Neural progenitor cell (in vitro differentiated cells): ENCODE measurements at regions not wholly inside any gene's neighbourhood (a gene's known extent, or its start where the extent isn't known, plus 50 kb on each side); places are given as distances from the start of the nearest gene placed in this dataset.
"Not testable (repeated sequence)": the region's sequence is repeated elsewhere in the genome, so short reads cannot be mapped to it uniquely, and the experiment has no call there.

Experiments used
- DNase-seq: peaks from one replicate; pipeline ENCODE4 v3.0.0-alpha.2; 2016; ENCODE audit warnings: low spot score
- H2AFZ ChIP-seq: fragments of 200-600 bp; sonication (generic); replicated peaks from 2 replicates; pipeline ENCODE4 v1.6.1; 2016; ENCODE audit warnings: antibody characterized with exemption
- H3F3A ChIP-seq: fragments of 200-600 bp; sonication (generic); 2 replicates; pipeline ENCODE4 v1.6.1; 2016; ENCODE audit warnings: antibody characterized with exemption, low read depth
- H3K27ac ChIP-seq: fragments of 200-600 bp; sonication (generic); 2 replicates; pipeline ENCODE4 v1.5.1; 2016; ENCODE audit warnings: mild to moderate bottlenecking
- H3K27me3 ChIP-seq: fragments of 200-600 bp; sonication (generic); 2 replicates; pipeline ENCODE4 v1.6.1; 2016; ENCODE audit warnings: mild to moderate bottlenecking, moderate library complexity
- H3K36me3 ChIP-seq: fragments of 200-600 bp; sonication (generic); 2 replicates; pipeline ENCODE4 v1.5.1; 2016
- H3K4me1 ChIP-seq: fragments of 200-600 bp; sonication (generic); 2 replicates; pipeline ENCODE4 v1.6.1; 2016; ENCODE audit warnings: mixed run types
- H3K4me2 ChIP-seq: fragments of 200-600 bp; sonication (generic); 2 replicates; pipeline ENCODE4 v1.6.1; 2016
- H3K4me3 ChIP-seq: fragments of 200-600 bp; sonication (generic); 2 replicates; pipeline ENCODE4 v1.5.1; 2016
- H3K79me2 ChIP-seq: fragments of 200-600 bp; sonication (generic); 2 replicates; pipeline ENCODE4 v1.6.1; 2016; ENCODE audit warnings: low read depth
- H3K9ac ChIP-seq: fragments of 200-600 bp; sonication (generic); 2 replicates; pipeline ENCODE4 v1.6.1; 2016
- H3K9me3 ChIP-seq: fragments of 200-600 bp; sonication (generic); 2 replicates; pipeline ENCODE4 v1.5.1; 2016; ENCODE audit warnings: low read depth
- H4K20me1 ChIP-seq: fragments of 200-600 bp; sonication (generic); 2 replicates; pipeline ENCODE4 v1.6.1; 2016; ENCODE audit warnings: low read depth
- H3K27ac Mint-ChIP-seq: 3 replicates; pipeline ENCODE4 v1.8.0; 2021; ENCODE audit warnings: mixed read lengths
- H3K27me3 Mint-ChIP-seq: 2 replicates; pipeline ENCODE4 v1.8.0; 2022; ENCODE audit warnings: low read depth, mild to moderate bottlenecking, inconsistent platforms, moderate library complexity, mixed read lengths; ENCODE audit not compliant: insufficient read depth
- H3K36me3 Mint-ChIP-seq: 3 replicates; pipeline ENCODE4 v1.8.0; 2021; ENCODE audit warnings: mixed read lengths
- H3K4me1 Mint-ChIP-seq: 3 replicates; pipeline ENCODE4 v1.8.0; 2021; ENCODE audit warnings: mixed read lengths
- H3K4me3 Mint-ChIP-seq: 3 replicates; pipeline ENCODE4 v1.8.0; 2021; ENCODE audit warnings: mild to moderate bottlenecking, moderate library complexity, mixed read lengths
- H3K9me3 Mint-ChIP-seq: 3 replicates; pipeline ENCODE4 v1.8.0; 2020; ENCODE audit warnings: mixed read lengths
- EZH2 ChIP-seq: fragments of 200-600 bp; sonication (generic); IDR thresholded peaks from 2 replicates; pipeline ENCODE4 v1.6.1; 2017; ENCODE audit warnings: antibody characterized with exemption, mild to moderate bottlenecking, moderate library complexity
- EZH2phosphoT487 ChIP-seq: fragments of 200-600 bp; sonication (generic); IDR thresholded peaks from 2 replicates; pipeline ENCODE4 v1.6.1; 2017; ENCODE audit warnings: antibody characterized with exemption
- TF ChIP-seq, protein P1 (sequence below): fragments of 200-600 bp; sonication (generic); IDR thresholded peaks from 2 replicates; pipeline ENCODE4 v1.5.1; 2017; ENCODE audit warnings: antibody characterized with exemption, mild to moderate bottlenecking

DNA sequence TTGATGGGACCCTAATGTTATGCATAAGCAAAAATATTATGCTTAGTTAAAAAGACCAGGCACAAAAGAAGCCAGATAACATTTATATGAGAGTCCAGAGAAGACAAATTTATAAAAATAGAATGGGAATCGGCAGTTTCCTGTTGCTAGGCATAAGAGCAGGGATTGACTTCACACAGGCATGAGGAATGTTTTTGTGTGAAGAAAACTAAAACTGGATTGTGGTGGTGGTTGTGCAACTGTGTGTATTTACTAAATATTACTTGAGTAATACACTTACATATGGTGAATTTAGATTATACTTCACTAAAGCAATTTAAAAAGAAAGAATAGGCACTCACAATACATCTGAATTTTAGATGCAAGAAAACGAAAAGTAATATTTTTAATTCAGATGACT lies 108.3 kb downstream of the SLITRK1 start:
- Mint-ChIP-seq H3K4me1 (no peaks in the 10 kb centered on the region), H3K27ac (no peak overlapping the region), H3K4me3 (no peak overlapping the region), H3K27me3 (no peaks in the 10 kb centered on the region), H3K36me3 (no peaks in the 10 kb centered on the region), H3K9me3 (no peaks in the 10 kb centered on the region)
- H3K27me3 ChIP-seq: no peaks in the 10 kb centered on the region
- no peak overlapping the region for H3K9ac ChIP-seq
- no peaks in the 10 kb centered on the region for H3K79me2 ChIP-seq
- no peaks in the 10 kb centered on the region for H3K36me3 ChIP-seq
- H3K27ac ChIP-seq: no peak overlapping the region
- no peak overlapping the region for H3K4me3 ChIP-seq
- H4K20me1 ChIP-seq: no peaks in the 10 kb centered on the region
- no peaks in the 10 kb centered on the region for H3K9me3 ChIP-seq
- no peak for DNase-seq
- TF ChIP-seq, protein P1, sequence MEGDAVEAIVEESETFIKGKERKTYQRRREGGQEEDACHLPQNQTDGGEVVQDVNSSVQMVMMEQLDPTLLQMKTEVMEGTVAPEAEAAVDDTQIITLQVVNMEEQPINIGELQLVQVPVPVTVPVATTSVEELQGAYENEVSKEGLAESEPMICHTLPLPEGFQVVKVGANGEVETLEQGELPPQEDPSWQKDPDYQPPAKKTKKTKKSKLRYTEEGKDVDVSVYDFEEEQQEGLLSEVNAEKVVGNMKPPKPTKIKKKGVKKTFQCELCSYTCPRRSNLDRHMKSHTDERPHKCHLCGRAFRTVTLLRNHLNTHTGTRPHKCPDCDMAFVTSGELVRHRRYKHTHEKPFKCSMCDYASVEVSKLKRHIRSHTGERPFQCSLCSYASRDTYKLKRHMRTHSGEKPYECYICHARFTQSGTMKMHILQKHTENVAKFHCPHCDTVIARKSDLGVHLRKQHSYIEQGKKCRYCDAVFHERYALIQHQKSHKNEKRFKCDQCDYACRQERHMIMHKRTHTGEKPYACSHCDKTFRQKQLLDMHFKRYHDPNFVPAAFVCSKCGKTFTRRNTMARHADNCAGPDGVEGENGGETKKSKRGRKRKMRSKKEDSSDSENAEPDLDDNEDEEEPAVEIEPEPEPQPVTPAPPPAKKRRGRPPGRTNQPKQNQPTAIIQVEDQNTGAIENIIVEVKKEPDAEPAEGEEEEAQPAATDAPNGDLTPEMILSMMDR: no peak
- TF ChIP-seq EZH2 (no peak), EZH2phosphoT487 (no peak)
- no peaks in the 10 kb centered on the region for H3K4me1 ChIP-seq
- H3K4me2 ChIP-seq: no peak overlapping the region
- H2AFZ ChIP-seq: no peak overlapping the region
- no peaks in the 10 kb centered on the region for H3F3A ChIP-seq

DNA sequence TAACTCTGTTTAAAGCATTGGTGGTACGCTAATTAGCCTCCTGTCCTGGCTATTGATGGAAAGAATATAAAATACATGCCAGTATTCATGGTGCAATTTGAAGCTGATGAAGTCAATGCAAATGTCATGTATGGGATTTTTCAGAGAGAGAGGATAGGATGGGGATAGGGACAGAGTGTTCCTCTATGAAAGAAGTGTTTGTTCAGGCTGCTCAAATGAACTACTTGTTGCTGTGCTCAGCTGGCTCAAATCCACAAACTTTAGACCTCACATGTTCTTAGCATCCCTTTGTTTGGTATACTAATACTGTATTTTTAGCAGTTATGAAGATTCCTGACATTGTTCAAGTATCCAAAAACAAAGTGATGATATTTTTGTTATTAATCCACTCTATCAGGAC lies 116.5 kb downstream of the SLITRK1 start:
- Mint-ChIP-seq H3K9me3 (no peaks in the 10 kb centered on the region), H3K27me3 (no peaks in the 10 kb centered on the region), H3K36me3 (no peaks in the 10 kb centered on the region), H3K4me3 (no peak overlapping the region), H3K4me1 (no peaks in the 10 kb centered on the region), H3K27ac (no peak overlapping the region)
- TF ChIP-seq, protein P1: no peak
- TF ChIP-seq EZH2phosphoT487 (no peak), EZH2 (no peak)
- Histone ChIP-seq H3K27me3 (no peaks in the 10 kb centered on the region), H3K4me1 (no peaks in the 10 kb centered on the region), H3F3A (no peaks in the 10 kb centered on the region), H3K9ac (no peak overlapping the region), H3K4me3 (no peak overlapping the region), H3K79me2 (no peaks in the 10 kb centered on the region), H3K9me3 (no peaks in the 10 kb centered on the region), H2AFZ (no peak overlapping the region), H4K20me1 (no peaks in the 10 kb centered on the region), H3K36me3 (no peaks in the 10 kb centered on the region), H3K27ac (no peak overlapping the region), H3K4me2 (no peak overlapping the region)
- DNase-seq: no peak

DNA sequence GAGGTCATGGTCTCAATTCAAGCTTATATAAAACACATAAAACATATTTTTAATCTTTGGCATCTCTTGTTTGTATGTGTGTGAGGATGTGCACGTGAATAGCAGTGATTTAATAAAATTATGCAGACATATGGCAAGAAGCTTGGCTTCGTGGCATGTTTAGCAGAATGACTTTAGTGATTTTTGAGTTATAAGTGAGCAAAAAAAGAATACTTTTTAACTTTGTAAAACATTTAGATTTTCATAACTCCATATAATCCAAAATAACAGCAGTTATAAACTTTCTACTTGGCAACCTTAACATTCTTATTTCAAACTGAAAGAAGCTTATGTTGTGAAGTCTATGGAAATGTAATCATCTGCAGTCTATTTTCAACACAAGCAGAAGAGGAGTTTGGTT lies 120.6 kb downstream of the SLITRK1 start:
- no peak overlapping the region for H3K27ac Mint-ChIP-seq
- H3K27ac ChIP-seq: no peak overlapping the region
- no peak overlapping the region for H3K4me3 ChIP-seq
- no peaks in the 10 kb centered on the region for H3K36me3 Mint-ChIP-seq
- no peaks in the 10 kb centered on the region for H3K36me3 ChIP-seq
- no peak for DNase-seq
- H3K9me3 ChIP-seq: no peaks in the 10 kb centered on the region
- H3K27me3 Mint-ChIP-seq: no peaks in the 10 kb centered on the region
- no peak overlapping the region for H3K9ac ChIP-seq
- no peaks in the 10 kb centered on the region for H3K4me1 ChIP-seq
- H3K4me1 Mint-ChIP-seq: no peaks in the 10 kb centered on the region
- H3K9me3 Mint-ChIP-seq: no peaks in the 10 kb centered on the region
- H3F3A ChIP-seq: no peaks in the 10 kb centered on the region
- no peak for TF ChIP-seq EZH2phosphoT487
- TF ChIP-seq, protein P1: no peak
- no peak for TF ChIP-seq EZH2
- H3K27me3 ChIP-seq: no peaks in the 10 kb centered on the region
- H3K79me2 ChIP-seq: no peaks in the 10 kb centered on the region
- no peaks in the 10 kb centered on the region for H4K20me1 ChIP-seq
- H2AFZ ChIP-seq: no peak overlapping the region
- no peak overlapping the region for H3K4me3 Mint-ChIP-seq
- no peak overlapping the region for H3K4me2 ChIP-seq

DNA sequence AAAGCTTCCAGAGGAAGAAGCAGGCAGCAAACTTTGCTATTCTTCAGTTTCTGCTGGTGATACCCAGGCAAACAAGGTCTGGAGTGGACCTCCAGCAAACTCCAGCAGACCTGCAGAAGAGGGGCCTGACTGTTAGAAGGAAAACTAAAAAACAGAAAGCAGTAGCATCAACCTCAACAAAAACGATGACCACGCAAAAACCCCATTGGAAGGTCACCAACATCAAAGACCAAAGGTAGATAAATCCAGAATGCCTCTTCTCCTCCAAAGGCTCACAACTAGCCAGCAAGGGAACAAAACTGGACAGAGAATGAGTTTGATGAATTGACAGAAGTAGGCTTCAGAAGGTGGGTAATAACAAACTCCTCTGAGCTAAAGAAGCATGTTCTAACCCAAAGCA lies 127.1 kb downstream of the SLITRK1 start:
- not testable (repeated sequence) for H3K4me1 Mint-ChIP-seq, H3K36me3 ChIP-seq, H3K4me3 Mint-ChIP-seq, H3K36me3 Mint-ChIP-seq, H3K27ac ChIP-seq, H3K4me3 ChIP-seq, H3K9me3 Mint-ChIP-seq, H3F3A ChIP-seq, H3K9ac ChIP-seq, H2AFZ ChIP-seq, H3K4me1 ChIP-seq, H3K4me2 ChIP-seq, H3K27ac Mint-ChIP-seq, H3K79me2 ChIP-seq, H3K27me3 ChIP-seq, H4K20me1 ChIP-seq, H3K27me3 Mint-ChIP-seq, H3K9me3 ChIP-seq, DNase-seq
